ENCODE measurements at regions not wholly inside any gene's neighbourhood (a gene's known extent, or its start where the extent isn't known, plus 50 kb on each side); places are given as distances from the start of the nearest gene placed in this dataset.

DNA sequence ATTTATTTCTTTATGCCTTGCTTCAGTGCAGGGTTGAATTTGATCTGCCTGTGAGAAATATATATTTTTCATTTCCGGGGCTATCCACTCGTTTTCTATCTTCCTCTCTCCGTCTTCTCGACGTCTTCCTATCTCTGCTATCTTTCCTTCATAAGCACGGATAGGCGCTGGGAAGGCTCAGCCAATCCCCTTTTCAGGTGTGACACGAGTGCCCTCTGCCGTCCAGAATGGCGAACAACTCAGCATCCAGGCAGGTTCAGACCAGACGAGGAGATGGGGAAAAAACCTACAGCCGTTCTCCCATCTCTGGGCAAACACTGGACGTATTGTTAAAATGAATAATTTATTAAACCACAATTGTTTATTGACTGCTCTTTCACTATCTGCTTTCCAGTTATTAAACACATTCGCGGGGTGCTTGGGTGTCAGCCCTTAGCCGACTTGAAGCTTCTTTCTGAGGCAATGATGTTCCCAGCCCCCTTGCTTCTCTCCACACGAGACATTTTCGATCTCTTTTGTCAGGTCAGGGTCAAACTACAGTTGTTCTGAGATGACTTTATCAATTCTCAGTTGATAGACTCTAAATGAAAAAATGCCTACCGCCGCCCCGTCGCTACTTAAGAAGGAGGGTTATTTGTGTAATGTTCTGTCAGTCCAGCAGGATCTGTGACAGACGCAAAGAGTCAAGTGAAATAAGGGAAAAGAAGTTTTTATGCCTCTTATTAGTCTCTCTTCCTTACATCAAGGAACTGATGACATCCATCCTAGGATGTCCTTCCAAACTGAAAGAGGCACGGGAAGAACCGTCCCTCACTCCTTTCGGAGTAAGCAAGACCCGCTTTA lies 96.3 kb upstream of the NOCT start:
- DNase-seq = peak in 2 of 6 experiments; percentile 4 to 6

GRCh38 chr4:138918169-138918869 lies 97.3 kb upstream of the NOCT start:
- no peak for DNase-seq

- DNase-seq = no peak
These were observed 98.8 kb upstream of the NOCT start for GRCh38 chr4:138916763-138917162.

GRCh38 chr4:138915756-138916155 lies 99.8 kb upstream of the NOCT start:
- no peak for DNase-seq

- no peak for DNase-seq
These were observed 102.8 kb upstream of the NOCT start for GRCh38 chr4:138912704-138913340.

DNA sequence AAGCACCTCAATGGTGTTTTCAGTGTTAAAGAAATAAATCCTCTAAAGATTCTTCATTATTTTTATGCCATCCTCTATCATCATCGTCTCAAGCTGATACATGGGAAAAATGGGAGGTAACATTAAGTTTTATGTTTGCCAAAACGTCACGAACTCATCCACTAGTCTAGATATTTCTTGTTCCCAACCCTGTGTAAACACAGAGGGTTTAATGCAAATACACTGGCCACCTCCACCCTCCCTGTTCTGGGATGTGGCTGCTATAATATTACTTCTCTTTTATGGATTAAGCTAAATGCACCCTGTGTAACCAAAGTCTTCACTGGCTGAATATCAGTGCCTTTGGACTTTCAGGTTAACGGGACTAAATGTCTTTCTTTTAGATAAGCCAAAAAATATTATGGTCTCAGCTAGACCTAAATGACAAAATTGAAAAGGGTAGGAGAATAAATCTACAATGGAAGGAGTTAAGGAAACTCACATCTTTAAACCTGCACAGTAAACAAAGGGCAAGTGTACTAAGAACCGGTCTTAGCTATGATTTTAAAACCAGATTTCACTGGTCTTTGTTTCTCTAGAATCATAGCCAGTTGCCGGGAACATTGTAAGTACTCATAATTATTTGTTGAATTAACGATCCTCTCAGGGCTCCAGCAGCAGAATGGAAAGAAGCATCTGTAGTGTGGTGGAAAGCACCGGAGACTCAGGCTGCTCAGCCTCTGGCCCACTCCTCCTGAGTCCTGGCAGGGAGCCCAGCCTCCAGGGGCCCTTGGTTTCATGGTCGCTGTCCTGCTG lies 103.5 kb upstream of the NOCT start:
- no peak for DNase-seq

DNA sequence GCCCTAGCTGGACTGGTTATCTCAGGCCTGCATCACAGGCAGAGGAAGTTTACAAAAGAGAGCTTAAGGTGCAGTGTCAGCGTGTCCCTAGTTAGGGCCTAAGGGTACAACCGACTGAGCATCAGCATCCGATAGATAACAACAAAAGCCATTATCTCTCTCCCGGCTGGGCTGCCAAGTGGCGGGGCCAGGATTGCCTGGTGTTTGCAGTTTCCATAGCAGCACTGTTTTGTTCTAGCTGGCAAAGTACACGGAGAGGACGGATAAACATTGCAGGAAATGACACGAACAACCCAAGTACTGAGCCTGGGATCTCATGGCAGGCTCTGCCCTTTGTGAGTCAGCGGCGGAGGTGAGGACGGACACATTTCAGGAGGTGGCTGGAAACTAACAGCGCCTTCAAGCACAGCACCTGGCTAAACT lies 104.7 kb upstream of the NOCT start:
- no peak for DNase-seq

DNA sequence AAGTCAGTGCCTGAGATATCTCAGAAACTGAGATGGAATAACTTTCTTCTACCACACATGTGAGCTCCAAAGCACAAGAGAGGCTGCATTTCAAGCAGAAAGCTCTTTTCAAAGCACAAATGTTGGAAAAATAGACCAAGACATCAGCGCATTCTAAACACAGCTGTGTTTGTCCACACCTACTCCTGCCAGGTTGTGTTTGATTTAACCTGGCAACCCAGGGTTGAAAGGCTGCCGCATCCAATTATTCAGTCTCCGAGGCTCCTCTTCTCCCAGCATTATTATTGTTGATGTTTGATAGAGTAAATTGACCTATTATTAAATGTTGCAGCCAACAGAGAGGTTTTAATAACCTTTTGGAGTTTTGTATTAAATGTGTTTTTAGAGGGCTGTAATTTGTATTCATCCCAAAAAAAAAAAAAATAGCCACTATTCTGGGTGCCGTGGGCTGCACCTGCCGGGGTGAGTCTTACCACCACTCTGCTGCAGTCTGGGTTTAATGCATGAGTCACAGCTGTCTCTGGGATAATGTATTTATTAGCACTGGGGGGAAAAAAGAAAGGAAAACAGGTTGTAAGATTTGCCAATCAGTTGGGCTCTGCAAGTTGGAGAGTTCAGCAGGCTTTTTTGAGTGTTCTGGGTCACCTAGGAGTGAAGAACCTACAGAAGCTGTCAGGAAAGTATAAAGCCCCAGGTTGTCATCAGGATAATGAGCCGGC lies 105.2 kb upstream of the NOCT start:
- no peak for DNase-seq

GRCh38 chr4:138909587-138909986 lies 106.0 kb upstream of the NOCT start:
- no peak for DNase-seq

GRCh38 chr4:138908134-138908533 lies 107.4 kb upstream of the NOCT start:
- no peak for DNase-seq

DNA sequence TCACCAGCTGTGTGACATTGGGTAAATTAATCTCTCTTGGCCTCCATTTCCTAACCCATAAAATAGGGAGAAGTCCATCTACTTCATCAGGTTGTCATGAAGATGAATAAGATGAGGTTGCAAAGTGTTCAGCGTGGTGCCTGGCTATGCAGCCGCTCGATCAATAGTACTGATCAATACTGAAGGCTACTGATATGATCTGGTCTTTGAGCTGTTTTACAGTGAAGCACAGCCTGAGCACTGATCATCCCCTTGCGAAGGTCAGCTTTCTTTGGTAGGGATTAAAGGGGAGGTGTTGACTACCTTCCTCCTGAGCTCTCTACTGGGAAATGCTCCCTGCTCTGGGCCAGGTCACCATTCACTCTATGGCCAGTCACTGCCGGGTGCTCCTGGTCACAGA lies 108.4 kb upstream of the NOCT start:
- no peak for DNase-seq

- DNase-seq = no peak
These were observed 110.8 kb upstream of the NOCT start for GRCh38 chr4:138904793-138905192.

- DNase-seq = no peak
These were observed 112.4 kb upstream of the NOCT start for GRCh38 chr4:138903185-138903584.

DNA sequence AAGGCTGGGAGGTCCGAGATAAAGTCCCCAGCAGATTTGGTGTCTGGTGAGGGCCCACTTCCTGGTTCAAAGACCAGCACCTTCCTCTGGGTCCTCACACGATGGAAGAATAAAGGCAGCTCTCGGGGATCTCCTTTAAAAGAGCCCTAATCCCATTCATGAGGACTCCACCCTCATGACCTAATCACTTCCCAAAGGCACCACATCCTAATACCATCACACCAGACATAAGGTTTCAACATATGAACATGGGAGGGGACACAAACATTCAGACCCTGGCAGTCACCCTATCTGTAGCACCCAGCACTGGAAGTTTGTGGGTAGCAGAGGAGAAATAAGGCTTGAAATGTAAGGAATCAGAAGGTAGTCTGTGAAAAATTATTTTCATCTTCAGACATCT lies 112.9 kb upstream of the NOCT start:
- no peak for DNase-seq

DNA sequence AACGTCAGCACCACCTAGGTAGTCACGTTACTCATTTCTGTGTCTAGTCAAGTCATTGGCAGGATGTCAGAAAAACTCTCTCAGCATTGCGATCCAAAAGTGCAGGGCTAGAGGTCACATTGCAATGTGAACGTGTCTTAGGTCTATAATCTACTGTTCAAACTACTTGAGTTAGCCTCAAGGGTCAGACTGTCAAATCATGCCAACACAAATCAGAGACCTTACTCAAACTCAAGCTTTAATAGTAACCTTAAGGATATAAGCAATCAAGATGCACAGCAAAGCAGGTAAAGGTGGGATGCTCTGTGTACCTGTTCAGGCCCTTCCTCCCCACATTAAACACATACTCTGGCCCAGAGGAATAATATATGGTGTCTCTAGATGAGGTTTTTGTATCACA lies 114.4 kb upstream of the NOCT start:
- DNase-seq = no peak

- DNase-seq = no peak
These were observed 115.6 kb upstream of the NOCT start for GRCh38 chr4:138899999-138900398.

DNA sequence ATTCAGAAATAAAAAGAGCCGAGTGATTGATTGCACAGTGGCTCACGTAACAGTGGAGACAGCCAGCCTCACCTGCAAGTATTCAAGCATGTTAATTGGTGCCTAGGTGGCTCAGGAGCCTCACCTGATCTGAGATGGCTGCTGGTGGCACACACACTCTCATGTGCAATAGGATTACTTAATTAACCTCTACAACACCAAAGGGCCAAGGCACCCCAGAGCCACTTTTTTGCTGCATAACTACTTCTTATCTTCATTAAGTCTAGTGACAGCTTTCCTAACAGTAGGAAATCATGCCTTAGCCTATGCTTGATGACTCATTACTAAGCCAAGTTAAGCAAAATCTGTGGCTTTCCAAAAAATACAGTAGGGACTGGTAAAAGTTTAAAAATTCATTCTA lies 117.3 kb upstream of the NOCT start:
- no peak for DNase-seq

GRCh38 chr4:138897811-138898226 lies 117.8 kb upstream of the NOCT start:
- no peak for DNase-seq

DNA sequence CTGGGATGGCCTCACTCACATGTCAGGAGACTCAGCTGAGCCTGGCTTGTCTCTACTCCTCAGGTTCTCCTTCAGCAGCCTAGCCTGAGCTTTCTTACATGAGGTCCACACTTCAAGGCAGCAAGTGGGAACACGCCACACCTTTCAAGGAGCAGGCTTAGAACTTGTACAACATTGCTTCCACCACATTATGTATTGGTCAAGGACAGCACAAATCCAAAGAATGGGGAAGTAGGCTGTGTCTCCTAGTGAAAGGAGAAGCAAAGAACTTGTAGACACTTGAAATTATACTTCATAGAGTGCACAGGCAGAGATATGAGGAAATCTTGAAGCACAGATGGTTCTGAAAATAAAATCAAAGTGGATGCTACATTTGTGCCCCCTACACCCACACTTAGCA lies 120.9 kb upstream of the NOCT start:
- no peak for DNase-seq

GRCh38 chr4:138894011-138894410 lies 121.6 kb upstream of the NOCT start:
- no peak for DNase-seq

DNA sequence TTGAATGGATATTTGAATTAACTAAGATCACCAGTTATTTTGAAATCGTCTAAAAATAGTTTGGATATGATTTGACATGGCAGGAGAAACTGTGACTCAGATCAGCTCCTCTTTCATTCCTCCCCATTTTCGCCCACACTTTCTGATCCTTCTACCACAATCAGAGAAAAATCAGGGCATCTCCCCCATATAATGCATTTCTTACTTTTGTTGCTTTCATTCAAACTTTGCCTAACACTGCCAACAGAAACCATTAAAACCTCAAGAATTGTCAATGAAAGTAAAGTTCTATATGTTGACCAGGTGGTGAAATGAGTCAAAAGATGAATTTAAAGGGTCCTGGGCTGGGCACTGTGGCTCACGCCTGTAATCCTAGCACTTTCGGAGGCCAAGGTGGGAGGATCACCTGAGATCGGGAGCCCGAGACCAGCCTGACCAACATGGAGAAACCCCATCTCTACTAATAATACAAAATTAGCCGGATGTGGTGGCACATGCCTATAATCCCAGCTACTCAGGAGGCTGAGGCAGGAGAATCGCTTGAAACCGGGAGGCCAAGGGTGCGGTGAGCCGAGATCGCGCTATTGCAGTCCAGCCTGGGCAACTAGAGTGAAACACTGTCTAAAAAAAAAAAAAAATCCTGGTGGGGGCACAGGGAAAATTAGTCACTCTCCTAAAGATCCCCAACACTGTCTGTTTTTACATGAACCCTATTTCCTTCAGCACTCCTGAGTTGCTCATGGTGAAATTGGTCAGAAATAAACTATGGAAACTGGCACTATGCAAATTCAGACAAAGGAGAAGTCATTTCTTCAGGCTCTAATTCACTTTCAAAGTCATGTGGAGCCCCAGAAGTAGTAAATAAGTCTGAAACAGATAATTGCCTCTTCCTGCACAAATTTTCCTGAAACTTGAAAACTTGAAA lies 122.8 kb upstream of the NOCT start:
- no peak for DNase-seq
